Omental fat pad (tissue), 3 donors: ENCODE measurements at regions not wholly inside any gene's neighbourhood (a gene's known extent, or its start where the extent isn't known, plus 50 kb on each side); places are given as distances from the start of the nearest gene placed in this dataset.

Experiments used
- ATAC-seq: fragments of 150-250 bp; one replicate; pipeline ENCODE4 v1.9.1; 2016; ENCODE audit warnings: mild to moderate bottlenecking, moderate library complexity; ENCODE audit not compliant: low FRiP score
- DNase-seq: peaks from one replicate; pipeline ENCODE4 v3.0.0-alpha.2; 2019; ENCODE audit warnings: low spot score
- CTCF ChIP-seq, 3 donors: fragments of 450-650 bp; IDR thresholded peaks; one replicate each; pipeline ENCODE4 v1.5.1; 2016 to 2017; ENCODE audit warnings: antibody characterized with exemption in 3 of 3, mild to moderate bottlenecking in 3 of 3, moderate library complexity in 2 of 3

GRCh38 chr16:85506635-85506911, 106.5 kb upstream of the GSE1 start:
- no peak for TF ChIP-seq CTCF (IDR thresholded peaks at IDR 0.05)
- no peak for DNase-seq
- no peak for ATAC-seq

- DNase-seq (no peak), ATAC-seq (no peak)
- TF ChIP-seq CTCF (IDR thresholded peaks at IDR 0.05) = no peak
These were observed 105.8 kb upstream of the GSE1 start for GRCh38 chr16:85507342-85507741.

- DNase-seq = no peak
- ATAC-seq = no peak
- TF ChIP-seq CTCF (IDR thresholded peaks at IDR 0.05) = no peak
These were observed 104.7 kb upstream of the GSE1 start for GRCh38 chr16:85508388-85508787.

- ATAC-seq (no peak), DNase-seq (no peak)
- no peak for TF ChIP-seq CTCF (IDR thresholded peaks at IDR 0.05)
These were observed 104.1 kb upstream of the GSE1 start for GRCh38 chr16:85508993-85509392.

GRCh38 chr16:85510041-85510659, 103.0 kb upstream of the GSE1 start:
- DNase-seq (no peak), ATAC-seq (no peak)
- TF ChIP-seq CTCF (IDR thresholded peaks at IDR 0.05) = no peak

- no peak for ATAC-seq
- TF ChIP-seq CTCF (IDR thresholded peaks at IDR 0.05) = no peak
- DNase-seq = no peak
These were observed 100.9 kb upstream of the GSE1 start for GRCh38 chr16:85511938-85512807.

- TF ChIP-seq CTCF (IDR thresholded peaks at IDR 0.05) = no peak
- ATAC-seq (no peak), DNase-seq (no peak)
These were observed 100.4 kb upstream of the GSE1 start for GRCh38 chr16:85512808-85513115.
